GM21390 (cell line): ENCODE measurements at regions not wholly inside any gene's neighbourhood (a gene's known extent, or its start where the extent isn't known, plus 50 kb on each side); places are given as distances from the start of the nearest gene placed in this dataset.
"Not testable (repeated sequence)": the region's sequence is repeated elsewhere in the genome, so short reads cannot be mapped to it uniquely, and the experiment has no call there.

Source experiments
- ATAC-seq: cut with Tn5 transposase; IDR thresholded peaks from one replicate; pipeline ENCODE4 v1.9.1; 2021; ENCODE audit not compliant: unreplicated experiment

DNA sequence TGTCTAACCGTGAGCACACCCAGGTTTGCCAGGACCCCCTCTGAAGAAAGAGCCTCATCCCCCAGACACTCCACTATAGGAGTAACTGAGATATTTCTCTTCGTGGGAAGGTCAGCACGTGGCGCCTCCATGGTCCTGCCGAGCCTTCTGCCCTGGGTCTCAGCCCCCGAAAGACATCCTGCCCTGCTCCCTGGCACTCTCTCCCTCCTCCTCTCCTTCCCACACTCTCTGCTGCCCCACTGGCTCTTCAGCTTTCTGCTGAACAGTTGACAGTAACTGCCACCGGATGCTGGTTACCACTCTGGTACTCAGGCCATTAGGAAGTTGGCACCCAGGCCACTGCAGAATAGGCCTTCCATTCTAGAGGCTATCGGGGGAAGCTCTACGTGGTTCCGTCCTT is 185.2 kb downstream of the UACA start:
- no peak for ATAC-seq

DNA sequence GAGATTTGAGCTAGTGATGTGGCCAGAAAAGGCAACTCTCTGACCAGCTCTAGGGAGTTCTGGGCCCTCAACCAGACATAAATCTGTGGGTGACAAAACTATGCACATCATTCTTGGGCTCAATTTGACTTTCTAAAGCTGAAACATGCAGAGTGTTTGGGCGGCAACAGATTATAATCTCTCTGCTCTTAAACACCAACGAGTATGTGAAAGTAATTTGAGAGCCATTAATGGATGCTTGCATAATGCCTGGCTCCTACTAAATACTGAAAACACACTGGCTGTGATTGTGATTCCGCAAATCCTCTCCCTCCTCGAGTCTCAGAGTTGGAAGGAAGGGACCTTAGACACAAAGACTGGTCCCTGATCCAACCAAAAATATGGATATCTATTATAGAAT is 186.7 kb downstream of the UACA start:
- ATAC-seq, result no peak

DNA sequence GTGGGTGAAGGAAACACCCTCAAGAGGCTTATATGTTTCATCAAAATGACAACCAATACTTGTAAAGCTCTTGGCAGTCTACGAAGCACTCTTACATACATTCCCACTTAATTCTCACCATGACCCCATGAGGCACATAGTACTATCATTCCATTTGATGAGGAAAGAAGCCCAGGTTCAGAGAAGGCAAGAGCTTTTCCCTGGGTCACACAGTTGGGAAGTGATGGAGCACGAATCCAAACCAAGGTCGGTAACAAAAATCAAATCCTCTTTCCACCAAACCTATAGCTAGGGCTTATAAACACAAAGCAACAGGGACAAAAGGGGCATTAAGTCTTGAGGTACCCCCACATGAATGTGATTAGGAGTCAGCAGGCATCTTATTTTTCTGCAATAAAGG is 187.1 kb downstream of the UACA start:
- ATAC-seq, result no peak

- ATAC-seq, result no peak
Observed at GRCh38 chr15:70575231-70576226, 187.8 kb downstream of the UACA start.

DNA sequence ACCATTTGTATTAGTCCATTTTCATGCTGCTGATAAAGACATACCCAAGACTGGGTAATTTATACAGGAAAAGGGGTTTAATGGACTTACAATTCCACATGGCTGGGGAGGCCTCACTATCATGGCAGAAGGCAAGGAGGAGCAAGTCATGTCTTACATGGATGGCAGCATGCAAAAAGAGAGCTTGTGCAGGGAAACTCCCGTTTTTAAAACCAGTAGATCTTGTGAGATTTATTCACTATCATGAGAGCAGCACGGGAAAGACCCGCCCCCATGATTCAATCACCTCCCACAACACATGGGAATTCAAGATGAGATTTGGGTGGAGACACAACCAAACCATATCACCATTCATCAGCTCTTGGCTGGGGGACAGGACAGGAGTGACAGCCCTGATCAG is 189.0 kb downstream of the UACA start:
- not testable (repeated sequence) for ATAC-seq

GRCh38 chr15:70573121-70573850 is 190.1 kb downstream of the UACA start:
- ATAC-seq, result no peak

- ATAC-seq, result no peak
Observed at GRCh38 chr15:70569714-70570231, 193.6 kb downstream of the UACA start.

- no peak for ATAC-seq
Observed at GRCh38 chr15:70569091-70569713, 194.2 kb downstream of the UACA start.

GRCh38 chr15:70566989-70567388 is 196.4 kb downstream of the UACA start:
- no peak for ATAC-seq

DNA sequence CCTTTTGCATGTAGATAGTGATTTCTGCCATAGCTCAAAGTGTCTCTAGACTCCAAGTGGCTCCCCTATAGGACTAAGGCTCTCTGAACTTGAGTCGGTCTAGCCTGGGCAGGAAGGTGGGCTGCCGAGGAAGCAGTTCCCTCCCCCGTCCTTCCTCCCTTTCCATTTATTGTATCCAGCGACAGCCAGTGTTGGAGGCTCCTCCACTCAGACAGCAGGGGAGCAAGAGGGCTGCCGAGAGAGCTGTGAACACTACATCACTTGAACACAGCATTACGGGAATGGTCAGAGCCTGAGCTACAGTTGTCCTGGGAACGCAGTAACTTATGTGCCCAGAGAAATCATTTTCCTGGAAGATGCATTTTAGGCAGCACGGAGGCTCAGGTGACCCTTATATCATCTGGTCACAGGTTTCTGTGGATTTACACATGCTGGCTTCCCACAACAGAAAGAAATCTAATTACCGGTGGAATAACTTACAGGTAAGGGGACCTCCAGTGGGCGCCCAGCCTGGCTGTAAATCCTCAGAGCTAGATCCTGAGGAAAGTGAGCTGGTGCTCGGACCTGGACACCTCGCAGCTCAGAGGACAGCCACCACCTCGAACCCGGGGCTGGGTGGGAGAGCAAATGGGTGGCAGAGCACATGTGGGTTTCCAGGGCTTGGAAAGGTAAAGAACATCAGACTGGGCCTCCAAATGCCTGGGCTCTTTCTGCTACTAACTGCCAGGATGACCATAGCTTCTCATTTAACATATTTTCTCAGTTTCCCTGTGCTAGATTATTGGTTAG is 197.1 kb downstream of the UACA start:
- ATAC-seq, result no peak

GRCh38 chr15:70563561-70564095 is 199.7 kb downstream of the UACA start:
- no peak for ATAC-seq

- no peak for ATAC-seq
Observed at GRCh38 chr15:70562906-70563305, 200.5 kb downstream of the UACA start.

DNA sequence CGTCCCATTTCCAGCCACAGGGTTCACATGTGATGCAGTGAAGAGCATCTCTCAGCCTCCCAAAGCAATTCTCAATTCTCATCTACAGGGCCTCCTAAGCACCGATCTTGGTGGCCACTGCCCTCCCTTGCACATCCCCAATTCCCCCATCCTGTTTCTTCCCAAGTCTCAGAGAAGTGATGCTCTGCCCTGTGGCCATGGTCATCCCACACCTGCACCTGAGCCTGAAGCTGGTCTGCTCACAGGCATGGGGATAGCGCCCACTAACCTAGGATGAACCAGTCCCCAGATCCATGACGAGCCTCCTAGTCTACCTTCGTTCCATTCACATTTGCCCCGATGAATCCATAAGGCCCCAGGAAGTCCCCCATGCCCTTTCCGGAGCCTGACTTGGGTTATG is 201.5 kb downstream of the UACA start:
- no peak for ATAC-seq

DNA sequence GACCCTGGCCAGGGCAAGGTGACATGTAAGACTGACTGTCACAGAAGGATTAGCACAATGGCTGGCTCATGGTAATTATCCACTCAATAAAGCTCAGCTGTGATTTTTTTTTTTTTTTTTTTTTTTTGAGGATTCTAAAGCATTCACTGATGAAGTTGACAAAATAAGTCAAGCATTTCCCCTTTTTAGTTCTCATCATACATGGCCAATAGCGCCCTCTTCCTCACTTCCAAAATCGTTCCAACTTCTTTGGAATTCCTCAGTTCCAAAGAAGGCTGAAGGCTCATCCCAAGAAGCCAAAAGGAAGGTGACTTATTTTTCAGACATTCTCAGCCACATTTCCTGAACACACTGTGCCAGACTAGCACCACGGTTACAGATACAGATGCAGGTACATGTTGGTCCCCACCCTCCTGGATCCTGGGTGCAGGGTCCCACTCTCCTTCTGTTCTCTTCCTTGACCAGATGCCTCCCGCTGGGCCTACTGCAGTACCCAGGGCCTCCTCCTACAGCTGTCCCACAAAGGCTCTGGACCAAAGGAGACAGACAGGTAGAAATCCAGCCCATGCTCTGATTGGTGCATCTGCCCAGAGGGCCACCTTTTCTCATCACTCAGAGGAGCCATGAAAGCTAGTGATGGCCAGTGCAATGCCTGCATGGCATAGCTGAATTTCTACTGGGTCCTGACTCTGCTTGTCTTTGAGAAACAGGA is 202.6 kb downstream of the UACA start:
- no peak for ATAC-seq

DNA sequence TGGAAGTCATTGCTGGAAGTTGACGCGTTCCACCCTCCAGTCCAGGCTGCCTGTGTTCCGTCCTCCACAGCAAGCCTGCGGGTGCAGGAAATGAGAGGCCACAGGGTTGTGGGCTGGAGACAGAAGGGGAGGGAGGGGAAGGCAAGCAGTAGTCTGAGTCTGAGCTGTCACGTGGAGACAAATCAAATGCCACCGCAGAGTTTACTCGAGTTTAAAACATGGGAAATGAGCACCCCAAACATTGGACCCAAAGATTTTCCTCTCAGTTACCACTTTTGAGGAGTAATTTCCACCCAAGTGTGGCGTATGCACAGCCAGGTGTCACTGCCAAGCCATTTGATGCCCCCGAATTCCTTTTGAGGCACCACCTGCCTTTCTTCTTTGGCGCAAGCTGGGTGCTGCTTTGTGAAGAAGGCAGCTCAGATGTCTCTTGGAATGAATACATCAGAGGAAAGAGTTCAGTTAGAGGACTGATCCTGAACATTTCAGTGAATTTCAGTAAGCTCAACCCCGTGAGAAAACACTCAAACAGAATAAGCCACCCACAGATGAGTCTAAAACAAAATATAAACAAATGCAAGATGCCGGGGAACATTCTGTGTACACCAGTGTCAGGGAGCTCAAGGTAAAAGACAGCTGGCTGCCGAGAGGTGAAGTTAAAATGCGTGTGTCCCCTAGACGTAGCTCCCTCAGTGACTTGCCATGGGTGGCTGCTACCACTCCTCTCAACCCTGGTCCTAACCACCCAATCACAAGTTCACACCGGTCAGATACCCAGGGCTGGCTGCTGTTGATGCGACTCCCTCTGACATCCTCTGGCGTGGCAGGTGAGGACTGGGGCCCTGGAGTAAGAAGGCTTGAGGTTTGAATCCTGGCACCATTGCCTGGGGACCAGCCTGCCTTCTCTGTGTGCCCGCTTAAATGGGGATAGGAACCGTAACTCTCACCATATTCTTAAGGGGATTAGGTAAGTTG is 203.8 kb downstream of the UACA start:
- ATAC-seq, result no peak

DNA sequence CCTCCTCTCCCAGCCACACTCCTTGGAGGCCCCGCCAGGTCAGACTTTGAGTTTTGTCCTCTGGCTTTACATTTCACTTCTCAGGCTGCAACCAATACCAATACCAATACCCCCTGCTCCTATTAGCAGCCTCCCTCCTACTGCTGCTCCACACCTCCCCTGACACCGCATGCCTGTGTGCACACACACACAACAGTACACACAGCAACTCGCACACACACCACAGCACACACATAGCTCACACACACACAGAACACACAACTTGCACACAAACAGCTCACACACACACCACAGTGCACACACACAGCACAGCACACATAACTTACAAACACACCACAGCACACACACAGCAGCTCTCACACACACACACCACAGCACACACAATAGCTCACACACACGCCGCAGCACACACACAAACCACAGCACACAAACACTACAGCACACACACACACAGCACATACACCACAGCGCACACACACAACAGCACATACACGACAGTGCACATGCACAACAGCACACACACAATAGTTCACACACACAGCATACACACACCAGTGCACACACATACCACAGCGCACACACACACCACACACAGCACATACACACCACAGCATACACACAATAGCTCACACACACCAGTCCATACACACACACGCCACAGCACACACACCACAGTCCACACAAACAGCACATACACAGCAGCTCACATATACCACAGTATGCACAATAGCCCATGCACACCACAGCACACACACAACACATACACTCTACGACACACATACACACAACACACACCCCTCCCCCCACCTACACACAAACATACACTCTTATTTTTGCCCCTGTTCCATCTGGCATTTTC is 204.7 kb downstream of the UACA start:
- no peak for ATAC-seq

- no peak for ATAC-seq
Observed at GRCh38 chr15:70557521-70558258, 205.7 kb downstream of the UACA start.
